GM19324 (cell line): ENCODE measurements at regions not wholly inside any gene's neighbourhood (a gene's known extent, or its start where the extent isn't known, plus 50 kb on each side); places are given as distances from the start of the nearest gene placed in this dataset.
A peak's percentile ranks its signal among the peaks of the same experiment; 100 is the strongest.
"Not testable (repeated sequence)": the region's sequence is repeated elsewhere in the genome, so short reads cannot be mapped to it uniquely, and the experiment has no call there.

ENCODE experiments used
- ATAC-seq: cut with Tn5 transposase; IDR thresholded peaks from one replicate; pipeline ENCODE4 v1.9.1; 2021; ENCODE audit warnings: mild to moderate bottlenecking, moderate library complexity; ENCODE audit not compliant: unreplicated experiment, low FRiP score

- ATAC-seq, result peak; percentile 93
Observed at GRCh38 chr1:101520302-101520701, 283.5 kb downstream of the S1PR1 start.

GRCh38 chr1:101522486-101522885 lies 285.7 kb downstream of the S1PR1 start:
- ATAC-seq, result no peak

- no peak for ATAC-seq
Observed at GRCh38 chr1:101526813-101527212, 290.0 kb downstream of the S1PR1 start.

GRCh38 chr1:101532377-101532776 lies 295.6 kb downstream of the S1PR1 start:
- no peak for ATAC-seq

GRCh38 chr1:101540161-101540560 lies 303.3 kb downstream of the S1PR1 start:
- ATAC-seq, result no peak

GRCh38 chr1:101546885-101547284 lies 310.1 kb downstream of the S1PR1 start:
- ATAC-seq, result no peak

GRCh38 chr1:101547357-101547756 lies 310.5 kb downstream of the S1PR1 start:
- no peak for ATAC-seq

GRCh38 chr1:101548376-101548775 lies 311.6 kb downstream of the S1PR1 start:
- no peak for ATAC-seq

- ATAC-seq, result no peak
Observed at GRCh38 chr1:101550581-101550980, 313.8 kb downstream of the S1PR1 start.

- no peak for ATAC-seq
Observed at GRCh38 chr1:101566883-101567538, 330.2 kb downstream of the S1PR1 start.

GRCh38 chr1:101567582-101568189 lies 330.9 kb downstream of the S1PR1 start:
- ATAC-seq, result peak; percentile 87

GRCh38 chr1:101587741-101588140 lies 350.9 kb downstream of the S1PR1 start:
- ATAC-seq, result no peak

- ATAC-seq, result no peak
Observed at GRCh38 chr1:101588677-101589076, 351.9 kb downstream of the S1PR1 start.

- ATAC-seq, result no peak
Observed at GRCh38 chr1:101592845-101593244, 356.0 kb downstream of the S1PR1 start.

GRCh38 chr1:101595881-101596374 lies 359.1 kb downstream of the S1PR1 start:
- no peak for ATAC-seq

- ATAC-seq, result not testable (repeated sequence)
Observed at GRCh38 chr1:101600615-101601014, 363.8 kb downstream of the S1PR1 start.

- ATAC-seq, result no peak
Observed at GRCh38 chr1:101603726-101604125, 366.9 kb downstream of the S1PR1 start.

GRCh38 chr1:101605878-101606277 lies 369.1 kb downstream of the S1PR1 start:
- no peak for ATAC-seq

- ATAC-seq, result no peak
Observed at GRCh38 chr1:101613546-101613945, 376.7 kb downstream of the S1PR1 start.

- ATAC-seq, result no peak
Observed at GRCh38 chr1:101618900-101619299, 377.8 kb downstream of the OLFM3 start.

GRCh38 chr1:101632548-101633272 lies 364.0 kb downstream of the OLFM3 start:
- ATAC-seq, result no peak

- no peak for ATAC-seq
Observed at GRCh38 chr1:101645810-101646209, 350.9 kb downstream of the OLFM3 start.
